22Rv1 (cell line): ENCODE measurements at regions not wholly inside any gene's neighbourhood (a gene's known extent, or its start where the extent isn't known, plus 50 kb on each side); places are given as distances from the start of the nearest gene placed in this dataset.

ENCODE experiments used
- CTCF ChIP-seq: fragments of 450-650 bp; IDR thresholded peaks from 2 replicates; pipeline ENCODE4 v1.5.1; 2017; ENCODE audit warnings: mild to moderate bottlenecking
- ZFX ChIP-seq: fragments of 450-650 bp; IDR thresholded peaks from 2 replicates; pipeline ENCODE4 v1.6.1; 2017; ENCODE audit warnings: antibody characterized with exemption, borderline replicate concordance

DNA sequence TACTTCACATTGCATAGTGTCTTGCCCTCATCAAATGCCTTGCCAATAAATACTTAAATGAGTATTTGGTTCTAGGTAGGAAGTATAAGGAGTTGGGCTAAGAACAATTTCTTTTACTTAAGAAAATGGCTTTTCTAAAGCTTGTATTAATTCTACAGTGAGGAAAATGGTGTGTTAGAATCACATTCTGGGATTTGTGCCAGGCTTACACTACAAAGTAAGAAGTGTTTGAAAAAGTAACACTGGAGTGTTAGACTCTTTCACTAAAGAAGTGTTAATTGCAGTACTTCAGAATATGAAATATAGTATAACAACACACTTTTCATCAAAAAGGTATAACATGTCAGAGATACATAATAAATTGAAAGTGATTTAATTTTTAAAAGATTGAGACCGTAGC is 328.7 kb downstream of the C3orf38 start:
- no peak for TF ChIP-seq CTCF
- no peak for TF ChIP-seq ZFX
